Chondrocyte (in vitro differentiated cells): ENCODE measurements at regions not wholly inside any gene's neighbourhood (a gene's known extent, or its start where the extent isn't known, plus 50 kb on each side); places are given as distances from the start of the nearest gene placed in this dataset.

Source experiments
- DNase-seq: peaks from one replicate; pipeline ENCODE4 v3.0.0; 2021; ENCODE audit warnings: mixed read lengths, low spot score
- H3K27ac Mint-ChIP-seq: one replicate; pipeline ENCODE4 v1.8.0; 2021; ENCODE audit warnings: mild to moderate bottlenecking, moderate library complexity, mixed read lengths; ENCODE audit not compliant: unreplicated experiment
- H3K27me3 Mint-ChIP-seq: 2 replicates; pipeline ENCODE4 v1.8.0; 2021; ENCODE audit warnings: low read depth, mixed read lengths
- H3K36me3 Mint-ChIP-seq: 2 replicates; pipeline ENCODE4 v1.8.0; 2021; ENCODE audit warnings: low read depth, mixed read lengths
- H3K4me1 Mint-ChIP-seq: 2 replicates; pipeline ENCODE4 v1.8.0; 2021; ENCODE audit warnings: low read depth, mild to moderate bottlenecking, mixed read lengths
- H3K4me3 Mint-ChIP-seq: one replicate; pipeline ENCODE4 v1.8.0; 2021; ENCODE audit warnings: mild to moderate bottlenecking, moderate library complexity, mixed read lengths; ENCODE audit not compliant: unreplicated experiment
- H3K9me3 Mint-ChIP-seq: 2 replicates; pipeline ENCODE4 v1.8.0; 2021; ENCODE audit warnings: low read depth, mixed read lengths
- CTCF ChIP-seq: fragments of 200-600 bp; sonication (generic); IDR thresholded peaks from 2 replicates; pipeline ENCODE4 v1.5.0; 2021; ENCODE audit warnings: antibody characterized with exemption, mild to moderate bottlenecking, moderate library complexity

- no peak for TF ChIP-seq CTCF
- Mint-ChIP-seq H3K27me3 (peaks cover 5% of the 10 kb centered on the region), H3K27ac (no peak overlapping the region), H3K4me1 (no peaks in the 10 kb centered on the region), H3K36me3 (peaks cover 1% of the 10 kb centered on the region), H3K4me3 (no peak overlapping the region), H3K9me3 (no peaks in the 10 kb centered on the region)
- DNase-seq: no peak
These were observed 238.5 kb upstream of the MAGI2 start for GRCh38 chr7:79692015-79692414.

- H3K36me3 Mint-ChIP-seq: peaks cover 1% of the 10 kb centered on the region
- peaks cover 5% of the 10 kb centered on the region for H3K27me3 Mint-ChIP-seq
- no peak overlapping the region for H3K27ac Mint-ChIP-seq
- no peak for TF ChIP-seq CTCF
- H3K4me3 Mint-ChIP-seq: no peak overlapping the region
- H3K9me3 Mint-ChIP-seq: no peaks in the 10 kb centered on the region
- DNase-seq: no peak
- H3K4me1 Mint-ChIP-seq: no peaks in the 10 kb centered on the region
These were observed 237.6 kb upstream of the MAGI2 start for GRCh38 chr7:79691074-79691473.

- no peak for DNase-seq
- Mint-ChIP-seq H3K4me3 (no peak overlapping the region), H3K27ac (no peak overlapping the region), H3K4me1 (no peaks in the 10 kb centered on the region), H3K9me3 (peaks cover 4% of the 10 kb centered on the region), H3K36me3 (no peaks in the 10 kb centered on the region), H3K27me3 (peaks cover 28% of the 10 kb centered on the region)
- TF ChIP-seq CTCF: no peak
These were observed 230.9 kb upstream of the MAGI2 start for GRCh38 chr7:79684384-79684783.

- DNase-seq: no peak
- H3K4me3 Mint-ChIP-seq: no peak overlapping the region
- no peak overlapping the region for H3K27ac Mint-ChIP-seq
- no peaks in the 10 kb centered on the region for H3K36me3 Mint-ChIP-seq
- TF ChIP-seq CTCF: no peak
- peaks cover 4% of the 10 kb centered on the region for H3K9me3 Mint-ChIP-seq
- no peaks in the 10 kb centered on the region for H3K4me1 Mint-ChIP-seq
- peaks cover 28% of the 10 kb centered on the region for H3K27me3 Mint-ChIP-seq
These were observed 230.4 kb upstream of the MAGI2 start for GRCh38 chr7:79683916-79684315.

- Mint-ChIP-seq H3K36me3 (no peaks in the 10 kb centered on the region), H3K27ac (no peak overlapping the region), H3K4me3 (no peak overlapping the region), H3K9me3 (peaks cover 4% of the 10 kb centered on the region), H3K27me3 (peaks cover 26% of the 10 kb centered on the region), H3K4me1 (no peaks in the 10 kb centered on the region)
- no peak for TF ChIP-seq CTCF
- no peak for DNase-seq
These were observed 229.9 kb upstream of the MAGI2 start for GRCh38 chr7:79683185-79683890.
